Smooth muscle cell of the brain vasculature (primary cell): ENCODE measurements at regions not wholly inside any gene's neighbourhood (a gene's known extent, or its start where the extent isn't known, plus 50 kb on each side); places are given as distances from the start of the nearest gene placed in this dataset.

Experiments
- DNase-seq: peaks from one replicate; pipeline ENCODE4 v3.0.0-alpha.2; 2012; ENCODE audit warnings: low read depth, low spot score

- no peak for DNase-seq
Observed at GRCh38 chr5:74916831-74917710, 50.9 kb upstream of the FAM169A start.
